ENCODE measurements at regions not wholly inside any gene's neighbourhood (a gene's known extent, or its start where the extent isn't known, plus 50 kb on each side); places are given as distances from the start of the nearest gene placed in this dataset.

- TF ChIP-seq EZH2phosphoT487 (IDR thresholded peaks at IDR 0.05; ENCODE audit: borderline replicate concordance) (no peak), CTCF (conservative IDR thresholded peaks at IDR 0.05; ENCODE audit: low read length) (no peak)
These were observed 120.2 kb upstream of the PJA1 start for GRCh38 chrX:69285401-69285877.

Measured in Loucy (cell line).